ELR (cell line): ENCODE measurements at regions not wholly inside any gene's neighbourhood (a gene's known extent, or its start where the extent isn't known, plus 50 kb on each side); places are given as distances from the start of the nearest gene placed in this dataset.
A peak's percentile ranks its signal among the peaks of the same experiment; 100 is the strongest.
"Not testable (repeated sequence)": the region's sequence is repeated elsewhere in the genome, so short reads cannot be mapped to it uniquely, and the experiment has no call there.

Experiments
- DNase-seq: peaks from one replicate; pipeline ENCODE4 v3.0.0-alpha.2; 2015; ENCODE audit warnings: low read depth

GRCh38 chr4:49117951-49118350 is 131.9 kb downstream of the CWH43 start:
- DNase-seq, result not testable (repeated sequence)

DNA sequence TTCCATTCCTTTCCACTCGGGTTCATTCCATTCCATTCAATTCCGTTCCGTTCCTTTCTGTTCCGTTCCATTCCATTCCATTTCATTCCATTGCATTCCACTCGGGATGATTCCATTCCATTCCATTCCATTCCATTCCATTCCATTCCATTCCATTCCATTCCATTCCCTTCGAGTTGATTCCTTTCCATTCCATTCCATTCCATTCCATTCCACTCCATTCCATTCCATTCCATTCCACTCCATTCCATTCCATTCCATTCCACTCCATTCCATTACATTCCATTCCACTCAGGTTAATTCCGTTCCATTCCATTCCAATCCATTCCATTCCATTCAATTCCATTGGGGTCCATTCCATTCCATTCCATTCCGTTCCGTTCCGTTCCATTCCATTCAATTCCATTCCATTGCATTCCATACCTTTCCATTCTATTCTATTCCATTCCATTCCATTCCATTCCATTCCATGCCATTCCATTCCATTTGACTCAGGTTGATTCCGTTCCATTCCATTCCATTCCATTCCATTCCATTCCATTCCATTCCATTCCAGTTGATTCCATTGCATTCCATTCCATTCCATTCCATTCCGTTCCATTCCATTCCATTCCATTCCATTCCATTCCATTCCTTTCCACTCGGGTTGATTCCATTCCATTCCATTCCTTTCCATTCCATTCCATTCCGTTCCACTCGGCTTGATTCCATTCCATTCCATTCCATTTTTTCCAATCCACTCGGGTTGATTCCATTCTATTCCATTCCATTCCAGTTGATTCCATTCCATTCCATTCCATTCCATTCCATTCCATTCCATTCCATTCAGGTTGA is 132.5 kb downstream of the CWH43 start:
- DNase-seq, result not testable (repeated sequence)

GRCh38 chr4:49119345-49119744 is 133.3 kb downstream of the CWH43 start:
- DNase-seq, result not testable (repeated sequence)

- DNase-seq, result peak; percentile 13
These were observed 134.1 kb downstream of the CWH43 start for GRCh38 chr4:49120042-49120779.

DNA sequence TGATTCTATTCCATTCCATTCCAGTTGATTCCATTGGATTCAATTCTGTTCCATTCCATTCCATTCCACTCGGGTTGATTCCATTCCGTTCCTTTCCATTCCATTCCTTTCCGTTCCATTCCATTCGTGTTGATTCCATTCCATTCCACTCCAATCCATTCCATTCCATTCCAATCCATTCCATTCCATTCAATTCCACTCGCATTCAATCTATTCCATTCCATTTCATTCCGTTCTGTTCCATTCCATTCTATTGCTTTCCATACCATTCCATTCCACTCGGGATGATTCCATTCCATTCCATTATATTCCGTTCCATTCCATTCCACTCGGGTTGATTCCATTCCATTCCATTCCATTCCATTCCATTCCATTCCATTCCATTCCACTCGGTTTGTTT is 134.7 kb downstream of the CWH43 start:
- DNase-seq, result peak; percentile 48

GRCh38 chr4:49126443-49126842 is 140.4 kb downstream of the CWH43 start:
- not testable (repeated sequence) for DNase-seq

DNA sequence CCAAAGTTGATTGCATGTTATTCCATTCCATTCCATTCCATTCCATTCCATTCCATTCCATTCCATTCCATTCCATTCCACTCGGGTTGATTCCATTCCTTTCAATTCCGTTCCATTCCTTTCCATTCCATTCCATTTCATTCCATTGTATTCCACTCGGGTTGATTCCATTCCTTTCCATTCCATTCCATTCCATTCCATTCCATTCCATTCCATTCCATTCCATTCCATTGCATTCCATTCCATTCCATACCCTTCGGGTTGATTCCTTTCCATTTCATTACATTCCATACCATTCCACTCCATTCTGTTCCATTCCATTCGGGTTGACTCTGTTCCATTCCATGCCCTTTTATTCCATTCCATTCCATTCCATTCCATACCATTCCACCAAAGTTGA is 140.8 kb downstream of the CWH43 start:
- DNase-seq, result not testable (repeated sequence)

DNA sequence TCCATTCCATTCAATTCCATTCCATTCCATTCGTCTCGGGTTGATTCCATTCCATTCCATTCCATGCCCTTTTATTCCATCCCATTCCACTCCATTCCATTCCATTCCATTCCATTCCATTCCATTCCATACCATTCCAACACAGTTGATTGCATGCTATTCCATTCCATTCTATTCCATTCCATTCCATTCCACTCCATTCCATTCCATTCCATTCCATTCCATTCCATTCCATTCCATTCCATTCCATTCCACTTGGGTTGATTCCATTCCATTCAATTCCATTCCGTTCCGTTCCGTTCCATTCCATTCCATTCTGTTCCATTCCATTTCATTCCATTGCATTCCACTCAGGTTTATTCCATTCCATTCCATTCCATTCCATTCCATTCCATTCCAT is 143.3 kb downstream of the CWH43 start:
- not testable (repeated sequence) for DNase-seq

DNA sequence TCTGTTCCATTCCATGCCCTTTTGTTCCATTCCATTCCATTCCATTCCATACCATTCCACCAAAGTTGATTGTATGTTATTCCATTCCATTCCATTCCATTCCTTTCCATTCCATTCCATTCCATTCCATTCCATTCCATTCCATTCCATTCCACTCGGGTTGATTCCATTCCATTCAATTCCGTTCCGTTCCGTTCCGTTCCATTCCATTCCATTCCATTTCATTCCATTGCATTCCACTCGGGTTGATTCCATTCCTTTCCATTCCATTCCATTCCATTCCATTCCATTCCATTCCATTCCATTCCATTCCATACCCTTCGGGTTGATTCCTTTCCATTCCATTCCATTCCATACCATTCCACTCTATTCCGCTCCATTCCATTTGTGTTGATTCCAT is 143.8 kb downstream of the CWH43 start:
- not testable (repeated sequence) for DNase-seq

DNA sequence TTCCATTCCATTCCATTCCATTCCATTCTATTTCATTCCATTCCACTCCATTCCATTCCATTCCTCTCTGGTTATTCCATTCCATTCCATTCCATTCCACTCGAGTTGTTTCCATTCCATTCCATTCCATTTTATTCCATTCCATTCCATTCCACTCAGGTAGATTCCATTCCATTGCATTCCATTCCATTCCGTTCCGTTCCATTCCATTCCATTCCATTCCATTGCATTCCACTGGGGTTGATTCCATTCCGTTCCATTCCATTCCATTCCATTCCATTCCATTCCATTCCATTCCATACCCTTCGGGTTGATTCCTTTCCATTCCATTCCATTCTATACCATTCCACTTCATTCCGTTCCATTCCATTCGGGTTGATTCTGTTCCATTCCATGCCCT is 144.6 kb downstream of the CWH43 start:
- not testable (repeated sequence) for DNase-seq

GRCh38 chr4:49137043-49137442 is 151.0 kb downstream of the CWH43 start:
- not testable (repeated sequence) for DNase-seq

DNA sequence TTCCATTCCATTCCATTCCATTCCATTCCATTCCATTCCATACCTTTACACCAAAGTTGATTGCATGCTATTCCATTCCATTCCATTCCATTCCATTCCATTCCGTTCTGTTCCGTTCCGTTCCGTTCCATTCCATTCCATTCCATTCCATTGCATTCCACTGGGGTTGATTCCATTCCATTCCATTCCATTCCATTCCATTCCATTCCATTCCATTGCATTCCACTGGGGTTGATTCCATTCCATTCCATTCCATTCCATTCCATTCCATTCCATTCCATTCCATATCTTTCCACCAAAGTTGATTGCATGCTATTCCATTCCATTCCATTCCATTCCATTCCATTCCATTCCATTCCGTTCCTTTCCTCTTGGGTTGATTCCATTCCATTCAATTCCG is 151.9 kb downstream of the CWH43 start:
- DNase-seq, result not testable (repeated sequence)

DNA sequence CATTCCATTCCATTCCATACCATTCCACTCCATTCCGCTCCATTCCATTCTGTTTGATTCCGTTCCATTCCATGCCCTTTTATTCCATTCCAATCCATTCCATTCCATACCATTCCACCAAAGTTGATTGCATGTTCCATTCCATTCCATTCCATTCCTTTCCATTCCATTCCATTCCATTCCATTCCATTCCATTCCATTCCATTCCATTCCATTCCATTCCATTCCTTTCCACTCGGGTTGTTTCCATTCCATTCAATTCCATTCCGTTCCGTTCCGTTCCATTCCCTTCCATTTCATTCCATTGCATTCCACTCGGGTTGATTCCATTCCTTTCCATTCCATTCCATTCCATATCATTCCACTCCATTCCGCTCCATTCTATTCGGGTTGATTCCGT is 152.7 kb downstream of the CWH43 start:
- not testable (repeated sequence) for DNase-seq

- DNase-seq, result not testable (repeated sequence)
These were observed 153.4 kb downstream of the CWH43 start for GRCh38 chr4:49139513-49139912.

DNA sequence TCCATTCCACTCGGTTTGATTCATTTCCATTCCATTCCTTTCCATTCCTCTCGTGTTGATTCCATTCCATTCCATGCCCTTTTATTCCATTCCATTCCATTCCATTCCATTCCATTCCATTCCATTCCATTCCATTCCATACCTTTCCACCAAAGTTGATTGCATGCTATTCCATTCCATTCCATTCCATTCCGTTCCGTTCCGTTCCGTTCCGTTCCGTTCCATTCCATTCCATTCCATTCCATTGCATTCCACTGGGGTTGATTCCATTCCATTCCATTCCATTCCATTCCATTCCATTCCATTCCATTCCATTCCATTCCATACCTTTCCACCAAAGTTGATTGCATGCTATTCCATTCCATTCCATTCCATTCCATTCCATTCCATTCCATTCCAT is 154.3 kb downstream of the CWH43 start:
- not testable (repeated sequence) for DNase-seq

DNA sequence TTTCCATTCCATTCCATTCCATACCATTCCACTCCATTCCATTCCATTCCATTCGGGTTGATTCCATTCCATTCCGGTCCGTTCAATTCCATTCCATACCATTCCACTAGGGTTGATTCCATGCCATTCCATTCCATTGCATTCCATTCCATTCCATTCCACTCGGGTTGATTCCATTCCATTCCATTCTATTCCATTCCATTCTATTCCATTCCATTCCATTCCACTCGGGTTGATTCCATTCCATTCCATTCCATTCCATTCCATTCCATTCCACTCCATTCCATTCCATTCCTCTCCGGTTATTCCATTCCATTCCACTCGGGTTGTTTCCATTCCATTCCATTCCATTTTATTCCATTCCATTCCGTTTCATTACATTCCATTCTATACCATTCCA is 155.9 kb downstream of the CWH43 start:
- not testable (repeated sequence) for DNase-seq

DNA sequence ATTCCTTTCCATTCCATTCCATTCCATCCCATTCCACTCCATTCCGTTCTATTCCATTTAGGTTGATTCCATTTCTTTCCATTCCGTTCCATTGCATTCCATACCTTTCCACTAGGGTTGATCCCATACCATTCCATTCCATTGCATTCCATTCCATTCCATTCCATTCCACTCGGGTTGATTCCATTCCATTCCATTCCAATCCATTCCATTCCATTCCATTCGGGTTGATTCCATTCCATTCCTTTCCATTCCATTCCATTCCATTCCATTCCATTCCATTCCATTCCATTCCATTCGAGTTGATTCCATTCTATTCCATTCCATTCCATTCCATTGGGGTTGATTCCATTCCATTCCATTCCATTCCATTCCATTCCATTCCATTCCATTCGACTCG is 161.1 kb downstream of the CWH43 start:
- not testable (repeated sequence) for DNase-seq

- DNase-seq, result not testable (repeated sequence)
These were observed 161.5 kb downstream of the CWH43 start for GRCh38 chr4:49147596-49147995.

GRCh38 chr4:49149006-49149975 is 163.2 kb downstream of the CWH43 start:
- DNase-seq, result peak; percentile 73

GRCh38 chr4:49150351-49151083 is 164.4 kb downstream of the CWH43 start:
- DNase-seq, result not testable (repeated sequence)

DNA sequence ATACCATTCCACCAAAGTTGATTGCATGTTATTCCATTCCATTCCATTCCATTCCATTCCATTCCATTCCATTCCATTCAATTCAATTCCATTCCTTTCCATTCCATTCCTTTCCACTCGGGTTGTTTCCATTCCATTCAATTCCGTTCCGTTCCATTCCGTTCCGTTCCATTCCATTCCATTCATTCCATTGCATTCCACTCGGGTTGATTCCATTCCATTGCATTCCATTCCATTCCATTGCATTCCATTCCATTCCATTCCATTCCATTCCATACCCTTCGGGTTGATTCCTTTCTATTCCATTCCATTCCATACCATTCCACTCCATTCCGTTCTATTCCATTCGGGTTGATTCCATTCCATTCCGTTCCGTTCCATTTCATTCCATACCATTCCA is 166.9 kb downstream of the CWH43 start:
- DNase-seq, result not testable (repeated sequence)
